IPS-20b (cell line): ENCODE measurements at regions not wholly inside any gene's neighbourhood (a gene's known extent, or its start where the extent isn't known, plus 50 kb on each side); places are given as distances from the start of the nearest gene placed in this dataset.

Experiments used
- H3K27ac ChIP-seq: one replicate; pipeline ENCODE4 v1.5.1; 2013; ENCODE audit warnings: low read length
- H3K27me3 ChIP-seq: 2 replicates; pipeline ENCODE4 v1.6.1; 2013; ENCODE audit warnings: mild to moderate bottlenecking, low read length, inconsistent platforms; ENCODE audit not compliant: insufficient read depth
- H3K36me3 ChIP-seq: 2 replicates; pipeline ENCODE4 v1.6.1; 2013; ENCODE audit warnings: low read depth, mild to moderate bottlenecking, inconsistent platforms, low read length, moderate library complexity; ENCODE audit not compliant: insufficient read depth
- H3K4me1 ChIP-seq: 2 replicates; pipeline ENCODE4 v1.6.1; 2013; ENCODE audit warnings: mild to moderate bottlenecking, control low read depth, inconsistent platforms, low read length, moderate library complexity; ENCODE audit not compliant: insufficient read depth
- H3K4me3 ChIP-seq: 2 replicates; pipeline ENCODE4 v1.5.1; 2013; ENCODE audit warnings: mild to moderate bottlenecking, low read length, inconsistent platforms
- H3K9ac ChIP-seq: 2 replicates; pipeline ENCODE4 v1.6.1; 2013; ENCODE audit warnings: low read depth, mild to moderate bottlenecking, inconsistent platforms, low read length, moderate library complexity
- H3K9me3 ChIP-seq: 2 replicates; pipeline ENCODE4 v1.6.1; 2013; ENCODE audit warnings: mild to moderate bottlenecking, low read depth, low read length, inconsistent platforms; ENCODE audit not compliant: insufficient read depth

DNA sequence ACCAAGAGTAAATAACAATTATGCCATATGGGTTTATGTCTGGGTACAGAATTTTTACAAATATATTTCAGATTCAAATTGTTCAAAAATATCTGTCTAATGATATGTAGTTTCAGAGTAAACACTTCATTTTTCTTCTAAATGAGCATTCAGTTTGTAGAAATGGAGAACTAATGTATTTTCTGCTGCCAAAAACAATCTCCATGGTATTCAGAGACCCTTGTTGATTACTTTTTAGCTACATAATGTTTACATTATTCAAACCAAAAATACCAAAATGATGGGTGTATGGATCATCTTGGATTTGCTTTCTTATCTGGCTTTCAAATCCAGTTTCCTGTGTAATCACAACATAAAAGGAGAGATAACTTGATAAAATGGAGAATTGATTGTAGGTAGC is 576.0 kb upstream of the CDH4 start:
- no peaks in the 10 kb centered on the region for H3K36me3 ChIP-seq
- H3K9ac ChIP-seq, result no peak overlapping the region
- H3K9me3 ChIP-seq, result no peaks in the 10 kb centered on the region
- H3K27me3 ChIP-seq, result no peaks in the 10 kb centered on the region
- H3K27ac ChIP-seq, result no peak overlapping the region
- no peaks in the 10 kb centered on the region for H3K4me1 ChIP-seq
- no peak overlapping the region for H3K4me3 ChIP-seq

GRCh38 chr20:60677819-60678218 is 574.2 kb upstream of the CDH4 start:
- Histone ChIP-seq H3K36me3 (no peaks in the 10 kb centered on the region), H3K4me1 (no peaks in the 10 kb centered on the region), H3K9ac (no peak overlapping the region), H3K27me3 (no peaks in the 10 kb centered on the region), H3K9me3 (no peaks in the 10 kb centered on the region), H3K27ac (no peak overlapping the region), H3K4me3 (no peak overlapping the region)

DNA sequence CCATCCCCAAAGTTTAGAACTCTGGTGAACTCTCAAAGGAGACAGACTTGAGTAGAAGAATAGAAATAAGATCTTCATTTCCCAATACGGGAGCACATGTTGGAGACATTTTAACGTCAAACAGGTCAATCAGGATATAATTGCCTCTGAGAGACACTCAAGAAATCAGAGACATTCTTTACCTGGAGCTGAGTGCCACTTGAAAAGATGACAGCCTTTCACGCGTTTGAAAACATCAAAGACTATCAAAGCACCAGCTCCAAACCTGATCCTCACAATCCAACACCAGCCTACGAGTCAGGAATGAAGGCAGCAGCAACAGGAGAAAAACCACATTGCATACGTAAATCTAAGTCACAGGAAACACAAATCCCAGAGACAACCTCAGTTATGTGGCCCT is 571.5 kb upstream of the CDH4 start:
- no peaks in the 10 kb centered on the region for H3K36me3 ChIP-seq
- H3K27ac ChIP-seq, result no peak overlapping the region
- no peak overlapping the region for H3K4me3 ChIP-seq
- H3K9me3 ChIP-seq, result no peaks in the 10 kb centered on the region
- no peaks in the 10 kb centered on the region for H3K27me3 ChIP-seq
- no peak overlapping the region for H3K9ac ChIP-seq
- H3K4me1 ChIP-seq, result no peaks in the 10 kb centered on the region

GRCh38 chr20:60687213-60687612 is 564.8 kb upstream of the CDH4 start:
- H3K9me3 ChIP-seq, result no peaks in the 10 kb centered on the region
- H3K4me3 ChIP-seq, result no peak overlapping the region
- H3K4me1 ChIP-seq, result peaks cover 9% of the 10 kb centered on the region
- no peak overlapping the region for H3K27ac ChIP-seq
- H3K27me3 ChIP-seq, result no peaks in the 10 kb centered on the region
- H3K36me3 ChIP-seq, result no peaks in the 10 kb centered on the region
- no peak overlapping the region for H3K9ac ChIP-seq

GRCh38 chr20:60690771-60691170 is 561.3 kb upstream of the CDH4 start:
- Histone ChIP-seq H3K4me3 (no peak overlapping the region), H3K36me3 (no peaks in the 10 kb centered on the region), H3K4me1 (peaks cover 35% of the 10 kb centered on the region), H3K27me3 (no peaks in the 10 kb centered on the region), H3K9me3 (no peaks in the 10 kb centered on the region), H3K27ac (no peak overlapping the region), H3K9ac (no peak overlapping the region)

DNA sequence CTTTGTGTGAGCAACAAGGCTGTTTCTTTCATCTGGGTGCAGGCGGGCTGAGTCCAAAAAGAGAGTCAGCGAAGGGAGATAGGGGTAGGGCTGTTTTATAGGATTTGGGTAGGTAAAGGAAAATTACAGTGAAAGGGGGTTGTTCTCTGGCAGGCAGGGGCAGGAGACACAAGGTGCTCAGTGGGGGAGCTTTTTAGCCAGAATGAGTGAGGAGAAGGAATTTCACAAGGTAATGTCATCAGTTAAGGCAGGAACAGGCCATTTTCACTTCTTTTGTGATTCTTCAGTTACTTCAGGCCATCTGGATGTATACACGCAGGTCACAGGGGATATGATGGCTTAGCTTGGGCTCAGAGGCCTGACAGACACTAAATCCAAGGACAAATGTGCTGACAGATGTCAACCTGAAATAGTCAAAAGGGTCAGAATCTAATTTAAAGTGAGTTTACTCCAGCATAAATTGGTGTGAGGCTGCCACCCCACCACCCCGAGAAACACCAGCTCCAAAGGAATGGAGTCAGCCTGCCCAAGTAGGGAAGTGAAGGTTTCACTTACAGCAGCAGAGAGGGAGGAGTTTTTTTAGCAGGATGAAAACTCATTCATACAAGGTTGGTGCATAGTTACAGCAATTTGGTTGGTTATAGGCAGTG is 560.0 kb upstream of the CDH4 start:
- H3K9ac ChIP-seq, result peak overlapping the region; percentile 9; the same call in 1 of the 2 replicates
- no peak overlapping the region for H3K27ac ChIP-seq
- no peak overlapping the region for H3K4me3 ChIP-seq
- peaks cover 35% of the 10 kb centered on the region for H3K4me1 ChIP-seq
- no peaks in the 10 kb centered on the region for H3K9me3 ChIP-seq
- H3K36me3 ChIP-seq, result no peaks in the 10 kb centered on the region
- no peaks in the 10 kb centered on the region for H3K27me3 ChIP-seq

GRCh38 chr20:60693496-60694133 is 558.4 kb upstream of the CDH4 start:
- Histone ChIP-seq H3K27ac (peak overlapping the region; percentile 29), H3K36me3 (no peaks in the 10 kb centered on the region), H3K27me3 (no peaks in the 10 kb centered on the region), H3K9ac (peak overlapping the region; percentile 60; the same call in 1 of the 2 replicates), H3K4me3 (peak overlapping the region; percentile 45; the same call in 1 of the 2 replicates), H3K4me1 (peaks cover 35% of the 10 kb centered on the region), H3K9me3 (no peaks in the 10 kb centered on the region)

DNA sequence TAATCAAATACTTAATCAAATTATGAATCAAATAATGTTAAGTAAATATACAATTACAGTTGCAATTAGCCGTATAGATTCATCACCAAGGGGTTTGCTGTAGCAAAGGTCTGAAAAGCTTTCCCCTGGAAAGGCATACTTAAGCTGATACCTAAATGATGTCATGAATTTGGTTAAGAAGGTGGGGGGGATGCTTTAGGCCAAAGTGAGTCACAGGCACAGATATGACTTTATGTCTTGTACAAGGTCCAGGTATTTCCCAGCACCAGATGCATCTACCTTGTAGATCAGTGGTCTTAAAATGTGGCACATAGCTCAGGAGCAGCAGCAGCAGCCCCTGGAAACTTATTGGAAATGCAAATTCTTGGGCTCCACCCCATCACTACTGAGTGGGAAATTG is 557.3 kb upstream of the CDH4 start:
- peaks cover 35% of the 10 kb centered on the region for H3K4me1 ChIP-seq
- H3K9me3 ChIP-seq, result no peaks in the 10 kb centered on the region
- H3K27me3 ChIP-seq, result no peaks in the 10 kb centered on the region
- no peak overlapping the region for H3K4me3 ChIP-seq
- no peaks in the 10 kb centered on the region for H3K36me3 ChIP-seq
- H3K27ac ChIP-seq, result no peak overlapping the region
- no peak overlapping the region for H3K9ac ChIP-seq

GRCh38 chr20:60695226-60696000 is 556.6 kb upstream of the CDH4 start:
- H3K36me3 ChIP-seq, result no peaks in the 10 kb centered on the region
- no peak overlapping the region for H3K4me3 ChIP-seq
- H3K27me3 ChIP-seq, result no peaks in the 10 kb centered on the region
- peaks cover 35% of the 10 kb centered on the region for H3K4me1 ChIP-seq
- H3K27ac ChIP-seq, result no peak overlapping the region
- H3K9me3 ChIP-seq, result no peaks in the 10 kb centered on the region
- H3K9ac ChIP-seq, result no peak overlapping the region

DNA sequence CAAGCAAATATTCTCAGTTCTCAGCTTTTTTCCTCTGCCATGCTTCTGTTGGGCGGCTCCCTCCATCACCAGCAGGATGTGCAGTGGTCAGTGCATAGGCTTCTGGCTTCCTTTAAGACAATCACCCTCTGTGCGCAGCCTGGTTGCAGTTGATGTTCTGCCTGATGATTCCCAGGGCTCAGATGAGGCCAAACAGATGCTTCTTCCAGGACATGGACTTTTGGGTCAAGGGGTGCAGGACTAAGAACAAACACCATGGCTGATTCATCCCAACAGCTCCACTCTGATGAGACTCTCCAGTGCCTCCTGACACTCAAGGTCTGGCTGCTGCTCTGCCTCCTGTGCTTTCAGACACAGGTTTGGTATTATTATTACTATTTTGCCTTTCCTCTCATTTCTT is 554.8 kb upstream of the CDH4 start:
- H3K36me3 ChIP-seq, result no peaks in the 10 kb centered on the region
- no peak overlapping the region for H3K9ac ChIP-seq
- H3K4me1 ChIP-seq, result peaks cover 26% of the 10 kb centered on the region
- H3K27me3 ChIP-seq, result no peaks in the 10 kb centered on the region
- H3K9me3 ChIP-seq, result no peaks in the 10 kb centered on the region
- no peak overlapping the region for H3K27ac ChIP-seq
- H3K4me3 ChIP-seq, result no peak overlapping the region

DNA sequence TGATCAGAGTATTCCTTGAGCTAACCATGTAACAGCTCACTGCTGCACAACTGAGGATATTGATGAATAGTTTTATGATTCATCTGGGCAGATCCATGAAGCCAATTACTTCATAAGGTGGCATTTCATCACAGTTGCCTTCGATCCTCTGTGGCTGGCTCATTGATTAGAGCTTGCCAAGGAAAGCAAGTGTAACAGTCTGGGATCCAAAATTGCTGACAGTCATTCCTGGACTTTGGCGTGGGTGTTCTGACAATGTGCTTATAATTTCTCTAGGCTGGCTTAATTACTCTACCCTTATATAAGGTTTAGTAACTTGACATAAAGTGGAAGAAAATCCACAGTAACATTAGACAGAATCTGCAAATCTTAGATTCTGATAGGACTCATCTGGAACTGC is 551.3 kb upstream of the CDH4 start:
- no peaks in the 10 kb centered on the region for H3K27me3 ChIP-seq
- no peak overlapping the region for H3K4me3 ChIP-seq
- no peaks in the 10 kb centered on the region for H3K36me3 ChIP-seq
- no peak overlapping the region for H3K27ac ChIP-seq
- H3K9me3 ChIP-seq, result no peaks in the 10 kb centered on the region
- H3K4me1 ChIP-seq, result no peaks in the 10 kb centered on the region
- no peak overlapping the region for H3K9ac ChIP-seq

DNA sequence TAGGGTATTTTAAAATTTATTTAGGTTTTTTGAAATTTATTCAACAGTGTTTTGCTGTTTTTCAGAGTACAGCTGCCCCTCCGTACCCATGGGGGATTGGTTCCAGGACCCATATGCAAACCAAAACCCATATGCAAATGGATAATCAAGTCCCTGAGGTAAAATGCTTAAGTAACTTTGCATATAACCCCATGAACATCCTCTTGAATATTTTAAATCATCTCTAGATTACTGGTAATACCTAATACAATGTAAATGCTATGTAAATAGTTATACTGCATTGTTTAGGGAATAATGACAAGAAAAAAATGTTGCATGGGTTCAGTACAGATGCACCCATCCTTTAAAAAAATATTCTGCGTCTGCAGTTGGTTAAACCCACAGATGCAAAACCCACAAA is 547.9 kb upstream of the CDH4 start:
- Histone ChIP-seq H3K27ac (no peak overlapping the region), H3K9me3 (no peaks in the 10 kb centered on the region), H3K4me3 (no peak overlapping the region), H3K36me3 (no peaks in the 10 kb centered on the region), H3K9ac (no peak overlapping the region), H3K27me3 (no peaks in the 10 kb centered on the region), H3K4me1 (no peaks in the 10 kb centered on the region)
